Heart left ventricle (tissue), 13 donors: ENCODE measurements at regions not wholly inside any gene's neighbourhood (a gene's known extent, or its start where the extent isn't known, plus 50 kb on each side); places are given as distances from the start of the nearest gene placed in this dataset.

Source experiments
- POLR2A ChIP-seq, 2 donors: fragments of 450-650 bp; IDR thresholded peaks; one replicate each; pipeline ENCODE4 v1.6.1; 2017; ENCODE audit warnings: antibody characterized with exemption in 2 of 2, mild to moderate bottlenecking in 2 of 2, moderate library complexity in 2 of 2
- TF ChIP-seq, protein P1 (sequence below), 12 donors: fragments of 200-600 bp; sonication (generic) in 4 of 12; IDR thresholded peaks; one replicate each; pipeline versions ENCODE4 v1.5.0 to v1.8.0; 2018 to 2022; ENCODE audit warnings: antibody characterized with exemption in 12 of 12, mild to moderate bottlenecking in 5 of 12
- donor health status: ischemic (EF 13 %, LVEDD 7.1; RV severe dilation, severe dysfunction).
- donor health status: DM: no; HTN: yes; CAD: no.
- donor health status: DM: no; HTN: no; CAD: no.
- donor health status: ischemic (EF 25% LVEDD 6.9; RV normal size, moderate dysfunction).
- donor health status: ischemic (EF 25% LVEDD 5.7; RV mildly dilated, moderate dysfunction).
- donor health status: ischemic (EF 35%, LVEDD 5.7; RV mildly dilated, moderate dysfunction).
- donor health status: nonischemic (EF 11% LVEDD 7.7; RV severe dilation, severe dysfunction).
- donor health status: DM: yes; HTN: yes; CAD: no.
- donor health status: PGD.
- donor health status: ischemic (EF 29% LVEDD 5.4; RV normal size, mild dysfunction).
- donor health status: nonischemic (EF 23%, LVEDD 6.1; RV moderate dilation, normal function).

DNA sequence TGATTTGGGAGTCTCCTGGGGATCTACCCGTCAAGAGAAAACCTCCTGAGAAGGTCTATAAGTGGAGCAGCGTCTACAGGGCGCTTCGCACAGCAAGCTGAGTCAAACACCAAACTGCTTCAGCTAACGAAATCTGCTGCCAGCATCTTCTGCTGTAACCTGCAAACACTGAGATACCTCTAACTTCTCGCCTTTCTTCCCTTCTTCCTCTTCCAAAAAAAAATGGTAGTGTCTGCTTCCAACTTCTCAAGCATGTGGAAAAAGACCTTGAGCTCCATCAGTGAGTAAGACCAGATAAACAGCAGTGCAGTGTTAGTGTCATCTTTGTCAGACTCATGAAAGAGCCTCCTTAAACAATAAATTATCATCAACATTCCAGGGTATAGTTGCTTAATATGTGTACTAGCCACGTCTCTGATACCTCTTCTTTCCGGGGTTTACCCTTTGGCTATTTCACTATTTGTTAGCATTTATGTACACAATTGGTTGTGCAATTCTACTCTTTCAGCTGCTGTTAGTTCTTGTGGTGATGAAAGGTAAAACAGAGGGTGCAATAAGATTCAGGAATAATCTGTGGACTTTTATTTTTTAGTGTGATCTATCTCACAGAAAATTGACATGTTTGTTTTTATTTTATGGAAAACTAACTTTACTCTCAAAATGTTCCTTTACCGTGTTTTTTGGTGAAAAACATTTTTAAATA, 81.6 kb downstream of the LLPH start:
- TF ChIP-seq, protein P1, sequence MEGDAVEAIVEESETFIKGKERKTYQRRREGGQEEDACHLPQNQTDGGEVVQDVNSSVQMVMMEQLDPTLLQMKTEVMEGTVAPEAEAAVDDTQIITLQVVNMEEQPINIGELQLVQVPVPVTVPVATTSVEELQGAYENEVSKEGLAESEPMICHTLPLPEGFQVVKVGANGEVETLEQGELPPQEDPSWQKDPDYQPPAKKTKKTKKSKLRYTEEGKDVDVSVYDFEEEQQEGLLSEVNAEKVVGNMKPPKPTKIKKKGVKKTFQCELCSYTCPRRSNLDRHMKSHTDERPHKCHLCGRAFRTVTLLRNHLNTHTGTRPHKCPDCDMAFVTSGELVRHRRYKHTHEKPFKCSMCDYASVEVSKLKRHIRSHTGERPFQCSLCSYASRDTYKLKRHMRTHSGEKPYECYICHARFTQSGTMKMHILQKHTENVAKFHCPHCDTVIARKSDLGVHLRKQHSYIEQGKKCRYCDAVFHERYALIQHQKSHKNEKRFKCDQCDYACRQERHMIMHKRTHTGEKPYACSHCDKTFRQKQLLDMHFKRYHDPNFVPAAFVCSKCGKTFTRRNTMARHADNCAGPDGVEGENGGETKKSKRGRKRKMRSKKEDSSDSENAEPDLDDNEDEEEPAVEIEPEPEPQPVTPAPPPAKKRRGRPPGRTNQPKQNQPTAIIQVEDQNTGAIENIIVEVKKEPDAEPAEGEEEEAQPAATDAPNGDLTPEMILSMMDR (IDR thresholded peaks at IDR 0.05) = no peak
- TF ChIP-seq POLR2A (IDR thresholded peaks at IDR 0.05) = no peak
